ENCODE measurements at regions not wholly inside any gene's neighbourhood (a gene's known extent, or its start where the extent isn't known, plus 50 kb on each side); places are given as distances from the start of the nearest gene placed in this dataset.
"Not testable (repeated sequence)": the region's sequence is repeated elsewhere in the genome, so short reads cannot be mapped to it uniquely, and the experiment has no call there.

DNA sequence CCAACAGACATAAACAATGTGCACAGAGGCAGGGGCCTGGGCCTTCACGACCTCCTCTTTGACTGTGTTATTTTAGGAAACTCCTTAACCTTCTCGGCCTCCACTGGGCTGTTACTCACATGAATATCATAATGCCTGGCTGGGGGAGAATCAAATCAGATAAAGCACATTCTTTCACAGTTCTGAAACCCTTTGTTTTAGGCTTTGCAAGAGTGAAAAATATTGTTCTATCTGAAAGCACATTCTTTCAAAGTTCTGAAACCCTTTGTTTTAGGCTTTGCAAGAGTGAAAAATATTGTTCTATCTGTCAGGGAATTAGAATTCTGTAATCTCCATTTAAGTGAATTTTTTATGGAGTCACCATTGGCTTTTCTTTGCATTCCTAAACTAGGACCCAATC, 50.7 kb upstream of the SYNDIG1 start:
- no peak for DNase-seq (ENCODE audit: low read depth)

DNA sequence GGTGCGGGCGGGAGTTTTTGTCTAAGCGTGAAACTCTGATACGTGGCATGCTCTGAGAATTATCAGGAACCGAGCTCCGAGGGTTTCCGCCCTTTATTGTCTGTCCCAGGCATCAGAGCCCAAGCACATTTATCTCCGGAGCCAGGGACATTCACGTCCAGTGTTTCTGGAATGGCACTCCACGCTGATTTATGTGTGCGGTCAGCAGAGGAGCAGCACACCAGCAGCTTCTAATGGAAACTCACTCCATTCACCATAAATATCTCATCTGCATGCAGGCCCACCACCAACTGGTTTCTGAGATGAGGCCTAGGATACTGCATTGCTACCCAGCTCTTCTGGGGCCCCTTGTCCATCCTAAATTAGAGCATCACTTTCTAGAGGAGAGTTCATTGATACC, 51.9 kb upstream of the SYNDIG1 start:
- no peak for DNase-seq (ENCODE audit: low read depth)

DNA sequence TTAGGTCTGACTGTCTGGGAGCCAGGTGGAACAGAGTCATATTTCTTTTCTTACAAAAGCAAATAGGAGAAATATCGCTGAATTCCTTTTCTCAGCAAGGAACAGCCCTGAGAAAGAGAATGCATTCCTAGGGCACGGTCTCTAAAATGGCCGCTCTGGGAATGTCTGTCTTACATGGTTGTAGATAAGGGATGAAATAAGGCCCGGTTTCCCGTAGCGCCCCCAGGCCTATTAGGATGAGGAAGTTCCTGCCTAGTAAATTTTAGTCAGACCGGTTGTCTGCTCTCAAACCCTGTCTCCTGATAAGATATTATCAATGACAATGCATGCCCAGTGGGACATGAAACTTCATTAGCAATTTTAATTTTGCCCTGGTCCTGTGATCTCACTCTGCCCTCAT, 54.0 kb upstream of the SYNDIG1 start:
- not testable (repeated sequence) for DNase-seq (ENCODE audit: low read depth)

DNA sequence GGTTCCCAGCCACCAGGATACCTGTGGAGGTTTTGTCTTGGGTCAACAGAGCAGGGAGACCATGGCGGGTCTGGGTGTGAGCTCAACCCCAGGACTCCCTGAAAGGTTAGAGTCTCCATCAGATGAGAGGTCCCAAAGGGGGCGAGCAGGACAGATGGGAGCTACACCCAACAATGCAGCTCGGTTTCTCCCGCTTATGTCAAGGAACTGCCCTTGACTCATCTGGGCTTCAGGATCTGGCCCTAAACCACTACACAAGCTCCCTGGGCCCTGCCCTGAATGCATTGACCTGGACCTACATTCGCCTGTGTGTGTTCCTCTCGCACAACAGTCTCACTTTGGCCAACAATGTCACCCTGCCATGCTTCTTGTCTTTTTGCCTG, 57.6 kb upstream of the SYNDIG1 start:
- no peak for DNase-seq (ENCODE audit: low read depth)

DNA sequence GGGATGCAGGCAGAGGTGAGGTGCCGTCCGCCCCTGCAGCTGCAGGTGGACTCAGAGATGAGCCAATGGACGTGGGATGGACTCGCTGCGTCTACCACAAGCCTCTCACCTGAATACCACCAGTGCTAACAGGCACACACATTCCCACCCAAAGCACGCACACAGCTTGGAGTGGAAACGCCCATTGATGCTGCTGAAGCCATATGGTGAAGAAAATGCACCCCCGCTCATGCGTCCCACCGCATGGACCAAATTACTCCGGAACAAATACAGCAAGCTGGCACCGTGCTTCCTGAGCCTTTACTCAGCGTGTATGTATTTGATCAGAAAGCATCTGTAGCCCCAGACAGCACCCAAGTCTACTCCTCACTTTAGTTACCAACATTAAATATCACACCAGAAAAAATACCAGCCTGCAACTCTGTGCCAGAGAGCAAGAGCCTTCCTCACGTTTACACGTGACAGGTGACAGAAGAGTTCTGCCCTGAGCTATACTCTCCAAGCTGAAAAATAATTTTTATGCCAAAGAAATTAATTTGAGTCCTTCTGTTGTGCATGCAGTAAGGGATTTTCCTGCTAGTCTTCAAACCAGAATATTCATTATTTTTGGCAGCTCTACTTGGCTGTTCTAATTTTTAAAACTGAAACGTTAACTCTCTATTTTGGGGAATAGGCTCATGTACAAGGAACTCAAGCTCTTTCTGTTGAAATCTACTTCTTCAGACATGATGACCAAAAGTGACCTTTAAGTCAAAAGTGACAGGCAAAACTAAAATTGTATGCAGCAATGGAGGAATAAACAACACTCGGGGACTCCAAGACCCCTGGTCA, 58.2 kb upstream of the SYNDIG1 start:
- no peak for DNase-seq (ENCODE audit: low read depth)

DNA sequence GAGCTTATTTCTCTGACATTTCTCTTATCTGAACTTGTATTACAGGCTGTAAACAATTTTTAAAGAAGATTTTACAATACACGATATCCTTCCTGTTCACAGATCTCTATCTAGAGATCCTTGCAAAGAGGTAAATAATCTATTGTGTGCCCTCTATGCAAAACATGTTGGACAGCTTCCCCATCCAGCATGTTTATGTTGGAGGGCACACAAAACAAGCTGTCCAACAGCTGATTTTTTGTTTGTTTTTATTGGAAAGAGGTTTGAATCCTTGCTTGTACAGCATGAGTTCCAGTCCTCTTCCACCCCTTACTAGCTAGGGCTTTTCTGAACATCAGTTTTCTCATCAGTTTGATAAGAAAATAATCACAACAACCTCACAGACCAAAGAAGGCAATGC, 62.3 kb upstream of the SYNDIG1 start:
- DNase-seq (ENCODE audit: low read depth) = no peak

DNA sequence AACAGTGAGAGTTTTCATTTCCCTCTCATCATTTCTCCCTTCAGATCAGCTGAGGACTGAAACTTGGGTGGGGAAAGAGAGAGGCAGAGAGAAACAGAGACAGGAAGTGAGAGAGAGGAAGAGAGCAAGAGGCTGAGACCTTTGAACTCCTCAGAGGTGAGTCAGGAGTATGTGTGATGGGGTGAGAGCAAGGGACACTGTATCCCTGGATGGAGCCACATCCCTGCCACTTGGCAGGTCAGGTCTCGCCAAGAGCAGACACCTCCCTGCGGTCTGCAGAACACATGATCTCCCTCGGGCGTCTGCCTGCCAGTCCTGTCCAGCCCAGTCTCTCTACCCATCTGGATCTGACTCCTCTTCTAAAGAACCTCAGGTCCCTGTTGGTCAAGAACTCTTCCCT, 62.7 kb upstream of the SYNDIG1 start:
- DNase-seq (ENCODE audit: low read depth) = no peak

DNA sequence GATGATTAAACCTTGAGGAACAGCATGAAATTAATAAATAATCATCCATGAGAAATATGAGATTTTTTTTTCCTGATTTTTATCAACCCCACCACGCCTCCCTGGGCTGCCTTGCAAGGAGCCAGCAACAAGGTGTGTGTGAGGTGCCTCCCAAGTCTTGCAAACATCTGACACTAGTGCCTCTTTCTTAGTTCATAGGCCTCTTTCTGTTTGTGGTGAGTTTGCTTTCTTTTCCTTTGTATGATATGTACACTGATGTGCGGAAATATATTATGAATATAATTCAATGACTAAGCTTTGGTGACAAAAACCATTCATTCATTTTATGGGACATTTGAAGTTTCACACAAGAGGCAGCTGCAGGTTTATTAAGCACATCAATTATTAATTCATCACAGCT, 63.2 kb upstream of the SYNDIG1 start:
- DNase-seq (ENCODE audit: low read depth) = no peak

DNA sequence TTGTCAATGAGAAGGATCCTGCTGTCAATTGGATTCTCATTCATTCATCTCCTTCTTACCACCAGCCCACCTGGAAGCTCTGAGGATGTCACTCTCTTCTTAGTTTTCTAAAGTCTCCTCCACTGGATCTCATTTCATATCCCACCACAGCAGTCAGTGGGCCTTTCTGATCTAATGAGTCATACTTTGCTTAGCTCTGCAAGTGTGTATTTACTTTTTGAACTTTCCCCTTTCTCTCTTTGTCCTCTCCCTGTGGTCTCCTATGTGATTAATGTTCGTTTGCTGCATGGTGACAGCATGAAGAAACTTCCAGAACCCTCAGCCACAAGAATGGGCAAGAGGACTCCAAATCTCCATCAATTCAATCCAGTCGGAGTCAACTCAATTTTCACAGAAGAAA, 63.6 kb upstream of the SYNDIG1 start:
- DNase-seq (ENCODE audit: low read depth) = no peak

DNA sequence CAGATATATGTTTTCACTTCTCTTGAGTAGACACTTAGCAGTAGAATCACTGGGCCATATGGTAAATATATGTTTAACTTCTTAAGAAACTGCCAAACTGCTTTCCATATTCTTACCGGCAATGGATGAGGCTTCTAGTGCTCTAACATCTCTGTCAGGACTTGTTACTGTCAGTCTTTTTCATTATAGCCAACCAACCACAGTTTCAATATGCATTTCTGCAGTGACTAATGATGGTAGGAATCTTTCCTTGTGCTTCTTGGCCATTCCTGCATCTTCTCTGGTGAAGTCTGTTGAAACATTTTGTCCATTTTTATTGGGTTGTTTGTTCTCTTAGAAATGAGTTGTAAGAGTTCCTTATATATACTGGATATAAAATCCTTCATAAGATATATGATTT, 66.0 kb upstream of the SYNDIG1 start:
- DNase-seq (ENCODE audit: low read depth) = no peak

DNA sequence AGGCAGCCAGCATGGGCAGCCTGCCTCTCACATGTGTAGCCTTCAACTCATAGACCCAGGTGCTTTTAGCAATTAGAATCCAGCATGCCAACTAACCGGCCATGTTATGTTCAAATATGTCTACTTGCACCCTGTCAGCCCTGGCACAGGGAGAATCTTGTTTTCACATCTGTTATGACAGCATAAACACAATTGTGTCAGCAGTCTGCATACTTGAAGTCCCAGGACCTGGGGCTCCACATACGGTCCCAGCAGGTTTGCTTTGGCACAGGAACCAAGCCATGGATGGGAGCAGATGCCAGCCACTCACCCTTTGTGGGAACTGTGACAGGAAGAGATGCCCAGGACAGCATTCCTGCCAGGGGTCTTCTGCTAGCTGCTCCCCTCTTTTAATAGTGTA, 67.2 kb upstream of the SYNDIG1 start:
- DNase-seq (ENCODE audit: low read depth) = no peak

DNA sequence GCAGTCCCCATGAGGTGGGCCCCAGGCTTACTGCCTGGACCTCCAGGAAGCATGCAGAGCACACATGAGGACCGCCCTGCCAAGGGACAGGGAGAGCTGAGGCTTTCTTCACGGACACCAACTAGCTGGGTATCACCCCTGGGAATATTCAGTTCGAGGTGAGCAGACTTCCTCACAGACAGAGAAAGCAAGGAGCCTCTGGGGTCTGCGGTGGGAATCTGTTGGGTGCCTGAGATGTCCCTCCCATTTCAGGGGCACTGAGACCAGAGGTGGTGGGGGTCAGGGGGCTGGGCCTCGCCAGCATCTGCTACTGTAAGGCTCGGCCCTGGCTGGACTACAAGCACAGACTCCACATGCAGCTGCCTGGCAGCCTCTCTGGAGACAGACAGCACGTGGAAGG, 74.3 kb upstream of the SYNDIG1 start:
- no peak for DNase-seq (ENCODE audit: low read depth)

DNA sequence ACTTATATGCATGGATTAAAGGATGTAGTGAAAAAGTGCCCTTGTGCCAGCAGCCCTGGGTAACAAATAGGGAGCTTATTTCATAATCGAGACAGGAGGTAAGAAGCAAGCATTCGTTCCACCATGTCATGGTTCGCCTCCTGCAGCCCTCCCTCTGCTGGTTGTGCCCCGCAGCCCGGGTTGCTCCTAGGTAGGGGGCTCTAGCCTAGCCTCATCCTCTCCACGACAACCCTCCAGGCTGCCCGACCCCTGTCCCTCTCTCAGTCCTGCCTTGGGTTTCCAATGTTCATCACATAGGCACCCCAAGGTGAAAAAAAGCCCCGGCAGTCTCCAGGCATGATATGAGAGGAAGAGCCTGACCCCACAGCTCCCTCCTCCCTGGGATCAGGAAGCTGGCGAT, 75.5 kb upstream of the SYNDIG1 start:
- no peak for DNase-seq (ENCODE audit: low read depth)

DNA sequence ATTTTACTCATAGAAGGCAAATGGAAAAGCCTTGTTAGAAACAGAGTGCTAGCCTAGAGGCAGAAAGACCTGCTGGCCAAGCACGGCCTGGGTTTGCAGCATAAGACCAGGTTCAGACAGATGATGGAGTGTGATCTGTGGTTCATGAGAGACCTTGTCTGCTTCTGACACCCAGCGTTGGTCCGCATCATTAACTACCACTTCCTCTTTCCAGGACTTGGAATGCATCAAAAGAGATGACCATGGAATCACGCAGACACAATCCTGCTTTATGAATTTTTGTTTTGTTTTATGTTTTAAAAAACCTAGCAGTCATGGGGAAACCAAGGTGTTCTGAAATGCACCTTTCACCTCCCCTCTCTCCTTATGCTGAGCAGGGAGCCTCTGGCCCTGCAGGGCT, 76.8 kb upstream of the SYNDIG1 start:
- DNase-seq (ENCODE audit: low read depth) = no peak

DNA sequence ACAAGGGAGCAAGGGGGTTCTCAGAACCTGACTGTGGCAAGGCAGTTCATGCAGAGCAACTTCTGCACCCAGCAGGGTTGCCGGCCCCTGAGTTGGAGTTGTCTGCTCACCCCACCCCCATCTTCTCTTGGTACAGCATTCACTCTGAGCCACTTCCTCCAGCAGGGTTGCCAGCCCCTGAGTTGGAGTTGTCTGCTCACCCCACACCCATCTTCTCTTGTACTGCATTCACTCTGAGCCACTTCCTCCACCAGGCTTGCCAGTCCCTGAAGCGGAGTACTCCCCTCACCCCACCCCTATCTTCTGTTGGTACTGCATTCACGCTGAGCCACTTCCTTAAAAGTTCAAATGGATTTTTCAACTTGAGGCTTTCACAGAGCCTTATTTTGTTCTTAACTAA, 79.7 kb upstream of the SYNDIG1 start:
- no peak for DNase-seq (ENCODE audit: low read depth)

DNA sequence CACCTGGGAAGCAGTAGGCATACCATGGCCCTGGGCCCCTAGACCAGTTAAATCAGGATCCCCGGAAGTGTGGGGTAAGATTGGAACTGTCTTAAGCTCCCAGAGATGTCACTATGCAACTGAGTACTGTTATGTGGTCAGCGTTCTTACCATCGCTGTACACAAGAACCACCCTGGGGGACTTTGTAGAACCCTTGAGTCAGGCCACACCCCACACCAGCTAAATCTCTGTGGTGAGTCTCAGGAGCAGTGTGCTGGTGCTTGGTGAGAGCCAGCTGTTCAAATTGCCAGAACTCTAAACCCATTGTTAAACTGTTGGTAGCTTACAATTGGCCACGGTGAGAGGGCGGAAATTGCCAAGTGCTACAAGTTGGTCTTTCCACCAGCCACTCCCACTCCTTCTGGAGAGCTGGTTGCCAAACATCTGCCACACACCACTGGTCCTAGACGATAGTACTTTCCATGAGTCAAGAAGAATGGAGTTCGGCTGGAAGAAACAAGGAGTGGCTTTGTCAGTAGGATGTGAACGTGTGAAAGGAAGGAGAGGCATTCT, 80.5 kb upstream of the SYNDIG1 start:
- DNase-seq (ENCODE audit: low read depth) = no peak

DNA sequence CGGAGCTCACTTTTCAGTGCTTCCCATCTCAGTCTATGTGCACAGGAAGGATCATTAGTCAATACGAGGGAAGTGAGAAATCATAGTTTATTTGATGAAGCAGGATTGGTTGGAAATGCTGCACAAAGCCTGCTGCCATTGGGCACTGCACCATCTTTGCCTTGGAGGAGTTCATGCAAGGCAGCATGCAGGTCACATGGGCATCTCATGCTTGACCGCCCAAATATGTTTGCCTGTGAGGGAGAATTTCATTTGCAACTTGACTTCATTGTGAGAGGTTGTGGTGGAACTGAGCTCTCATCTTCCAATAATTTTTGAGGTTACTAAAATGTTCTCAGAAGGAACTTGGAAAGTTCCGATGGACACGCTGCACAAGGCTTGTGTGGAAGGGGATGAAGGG, 83.9 kb upstream of the SYNDIG1 start:
- no peak for DNase-seq (ENCODE audit: low read depth)

DNA sequence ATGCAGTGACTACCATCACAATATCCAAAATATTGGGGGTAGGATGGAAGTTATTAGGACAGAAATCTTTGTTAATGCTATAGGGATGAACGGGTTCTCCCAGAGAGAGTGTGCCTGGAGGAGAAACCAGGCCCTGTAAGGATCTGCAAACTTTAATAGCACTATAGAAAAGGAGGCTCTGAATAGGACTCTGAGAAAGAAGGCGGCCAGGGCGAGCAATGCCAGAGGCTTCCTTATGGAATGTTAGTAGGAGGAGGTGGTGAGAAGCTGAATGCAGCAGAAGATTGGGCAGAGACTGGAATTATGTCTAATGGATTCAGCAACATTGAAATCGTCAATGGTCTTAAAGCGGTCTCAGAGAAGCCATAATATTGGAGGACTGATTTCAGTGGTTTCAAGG, 84.6 kb upstream of the SYNDIG1 start:
- DNase-seq (ENCODE audit: low read depth) = no peak

DNA sequence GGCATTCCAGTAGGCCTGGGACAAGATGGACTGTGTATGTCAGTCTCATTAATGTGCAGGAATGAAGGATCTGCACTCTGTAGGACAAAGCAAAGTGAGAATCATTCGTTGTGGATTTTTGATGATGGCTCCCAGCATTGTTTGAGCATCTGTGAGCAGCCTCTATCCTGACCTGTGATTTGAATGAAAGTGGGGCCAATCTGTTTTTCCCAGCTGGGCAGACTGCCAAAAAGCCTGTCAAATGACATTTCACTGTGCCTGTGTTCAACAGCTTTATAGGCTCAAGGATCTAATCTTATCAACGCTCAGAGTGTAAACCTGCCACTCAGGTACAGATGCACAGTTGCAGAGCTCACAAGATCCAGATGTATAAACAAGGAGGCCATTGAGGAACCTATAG, 86.7 kb upstream of the SYNDIG1 start:
- no peak for DNase-seq (ENCODE audit: low read depth)

DNA sequence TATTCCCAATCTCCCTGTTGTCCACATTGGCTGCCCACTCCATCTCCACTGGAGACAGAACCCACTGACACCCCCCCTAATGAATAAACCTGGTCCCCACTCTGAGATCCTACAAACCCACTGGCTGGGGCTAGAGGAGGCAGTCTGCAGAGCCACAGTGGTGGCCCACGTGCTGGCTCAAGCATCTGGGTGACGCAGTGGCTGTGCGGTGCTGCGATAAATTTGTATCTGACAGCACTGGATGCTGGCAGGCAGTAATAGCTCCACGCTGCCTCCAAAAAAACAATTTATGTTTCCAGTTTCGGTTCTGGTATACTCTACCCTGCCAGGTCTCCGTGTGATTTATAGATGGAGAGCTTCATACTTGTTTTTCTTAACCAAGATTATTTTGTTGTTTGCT, 87.1 kb upstream of the SYNDIG1 start:
- no peak for DNase-seq (ENCODE audit: low read depth)

DNA sequence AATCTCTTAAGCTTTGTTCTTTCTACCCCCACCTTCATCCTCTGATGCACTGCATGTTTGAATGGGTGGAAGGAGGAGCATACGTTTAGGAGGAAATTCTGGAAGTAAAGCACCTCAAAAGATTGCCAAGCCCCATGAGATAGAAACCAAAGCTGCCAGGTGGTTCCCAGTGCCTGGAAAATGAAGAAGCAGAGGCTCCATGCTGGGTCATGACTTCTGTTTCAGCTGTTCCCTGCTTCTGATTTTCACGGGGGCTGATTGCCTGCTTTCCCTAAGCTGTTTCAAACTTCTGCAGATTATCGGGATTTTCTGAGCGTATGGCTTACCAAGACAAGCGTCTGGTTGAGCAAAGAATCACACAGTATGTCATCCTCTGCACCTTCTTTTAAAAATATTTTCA, 87.5 kb upstream of the SYNDIG1 start:
- no peak for DNase-seq (ENCODE audit: low read depth)

DNA sequence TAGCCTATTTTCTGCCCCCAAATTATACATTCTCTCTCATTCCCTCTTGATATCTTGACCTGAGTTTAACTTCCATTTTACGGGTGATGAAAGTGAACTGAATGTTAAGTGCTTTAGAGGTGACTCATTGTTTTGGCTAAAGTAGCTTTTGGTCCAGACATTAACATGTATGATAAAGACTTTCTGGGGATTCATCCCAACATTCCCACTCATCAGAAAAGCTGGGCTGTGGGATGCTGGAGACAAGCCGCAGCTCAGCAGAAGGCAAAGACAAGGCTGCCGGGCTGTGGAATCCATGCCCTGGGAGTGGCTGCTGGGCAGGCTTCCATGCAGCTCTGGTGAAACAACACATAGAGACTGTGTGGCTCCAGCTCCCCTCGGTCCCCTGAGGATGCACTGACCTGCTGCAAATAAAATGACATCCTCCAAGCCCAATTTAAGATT, 89.9 kb upstream of the SYNDIG1 start:
- no peak for DNase-seq (ENCODE audit: low read depth)

DNA sequence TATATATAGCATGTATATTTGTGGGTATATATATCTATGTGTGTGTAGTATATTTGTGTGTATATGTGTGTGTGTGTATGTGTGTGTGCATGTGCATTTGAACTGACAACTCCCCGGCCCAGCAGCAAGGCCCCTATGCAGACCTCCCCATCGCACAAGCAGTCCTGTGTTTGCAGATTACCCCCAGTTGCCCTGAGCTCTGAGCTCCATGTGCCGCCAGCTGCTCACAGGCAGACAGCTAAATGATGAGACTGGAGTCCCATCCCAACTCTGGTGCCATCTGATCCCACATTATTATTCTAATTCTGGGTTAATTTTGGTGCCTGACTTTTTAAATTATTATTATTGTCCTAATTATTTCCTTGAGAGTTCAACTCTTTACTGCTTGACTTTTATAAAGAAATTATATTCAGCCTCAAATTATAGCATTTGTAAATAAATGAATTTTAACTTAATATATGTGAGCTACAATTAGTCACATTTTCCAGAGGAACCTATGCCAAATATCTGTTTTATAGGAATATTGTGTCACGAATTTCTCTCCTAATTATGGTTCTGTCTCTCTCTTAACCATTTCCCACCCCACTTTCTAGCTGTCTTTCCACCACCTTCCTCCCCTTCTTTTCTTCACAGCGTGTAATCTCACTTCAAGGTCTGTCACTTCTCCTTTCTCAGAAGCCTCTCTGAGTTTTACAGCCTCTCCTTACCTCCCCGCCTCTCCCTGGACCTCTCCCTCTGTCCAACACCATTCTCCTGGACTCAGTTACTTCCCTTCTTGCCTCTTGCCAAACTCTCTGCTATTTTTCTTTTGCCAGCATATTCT, 90.6 kb upstream of the SYNDIG1 start:
- DNase-seq (ENCODE audit: low read depth) = no peak

Measured in GM04504 (cell line).